ENCODE measurements at regions not wholly inside any gene's neighbourhood (a gene's known extent, or its start where the extent isn't known, plus 50 kb on each side); places are given as distances from the start of the nearest gene placed in this dataset.

DNA sequence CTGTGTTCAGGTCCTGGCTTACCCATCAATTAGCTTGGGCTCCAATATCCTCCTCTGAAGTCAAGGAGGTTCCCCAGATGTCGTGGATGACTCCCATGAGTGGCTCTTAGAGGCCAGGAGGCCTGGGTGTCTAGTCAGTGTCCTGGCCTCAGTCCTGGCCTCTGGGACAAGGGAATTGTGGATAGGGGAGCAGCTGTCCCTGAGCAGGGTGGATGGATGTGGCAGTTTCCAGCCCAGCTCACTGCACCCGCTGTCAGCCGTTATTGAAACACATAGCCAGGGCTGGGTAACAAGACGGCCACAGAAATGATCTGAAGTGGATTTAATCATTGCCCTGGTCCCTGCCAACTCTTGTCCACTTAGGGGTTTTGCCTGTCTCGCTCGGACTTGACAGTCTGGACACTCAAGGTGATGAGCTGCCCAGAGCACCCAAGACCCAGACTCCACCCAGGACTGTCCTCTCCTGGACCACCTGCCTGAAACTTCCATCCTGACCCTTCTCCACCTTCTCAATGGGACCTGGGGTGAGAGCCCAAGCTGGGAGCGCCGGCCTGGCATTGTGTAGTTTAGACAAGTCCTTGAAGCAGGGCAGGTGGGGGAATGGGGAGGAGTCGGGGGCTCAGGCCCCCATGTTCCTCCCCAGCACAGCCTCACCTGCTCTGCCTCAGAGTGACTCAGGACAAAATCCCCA lies 182.1 kb upstream of the SDK2 start:
- TF ChIP-seq, protein P1, sequence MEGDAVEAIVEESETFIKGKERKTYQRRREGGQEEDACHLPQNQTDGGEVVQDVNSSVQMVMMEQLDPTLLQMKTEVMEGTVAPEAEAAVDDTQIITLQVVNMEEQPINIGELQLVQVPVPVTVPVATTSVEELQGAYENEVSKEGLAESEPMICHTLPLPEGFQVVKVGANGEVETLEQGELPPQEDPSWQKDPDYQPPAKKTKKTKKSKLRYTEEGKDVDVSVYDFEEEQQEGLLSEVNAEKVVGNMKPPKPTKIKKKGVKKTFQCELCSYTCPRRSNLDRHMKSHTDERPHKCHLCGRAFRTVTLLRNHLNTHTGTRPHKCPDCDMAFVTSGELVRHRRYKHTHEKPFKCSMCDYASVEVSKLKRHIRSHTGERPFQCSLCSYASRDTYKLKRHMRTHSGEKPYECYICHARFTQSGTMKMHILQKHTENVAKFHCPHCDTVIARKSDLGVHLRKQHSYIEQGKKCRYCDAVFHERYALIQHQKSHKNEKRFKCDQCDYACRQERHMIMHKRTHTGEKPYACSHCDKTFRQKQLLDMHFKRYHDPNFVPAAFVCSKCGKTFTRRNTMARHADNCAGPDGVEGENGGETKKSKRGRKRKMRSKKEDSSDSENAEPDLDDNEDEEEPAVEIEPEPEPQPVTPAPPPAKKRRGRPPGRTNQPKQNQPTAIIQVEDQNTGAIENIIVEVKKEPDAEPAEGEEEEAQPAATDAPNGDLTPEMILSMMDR (IDR thresholded peaks at IDR 0.05; ENCODE audit: low read length), result no peak
- TF ChIP-seq EZH2 (optimal IDR thresholded peaks at IDR 0.05; ENCODE audit: low read depth, low read length), result no peak

Measured in MM.1S (cell line).